Lung (tissue), 11 donors: ENCODE measurements at regions not wholly inside any gene's neighbourhood (a gene's known extent, or its start where the extent isn't known, plus 50 kb on each side); places are given as distances from the start of the nearest gene placed in this dataset.

Experiments
- ATAC-seq: fragments of 200-7000 bp; cut with Tn5 transposase; one replicate; pipeline ENCODE4 v1.9.1; 2020; ENCODE audit warnings: moderate number of reproducible peaks; ENCODE audit not compliant: insufficient read depth, low FRiP score
- DNase-seq, 3 donors: peaks; one replicate each; pipeline ENCODE4 v3.0.0-alpha.2; 2013 to 2017
- H3K27ac ChIP-seq, 2 donors: one replicate each; pipeline ENCODE4 v1.5.1; 2013; ENCODE audit warnings: mild to moderate bottlenecking in 2 of 2, moderate library complexity in 2 of 2, control low read depth in 1 of 2, inconsistent platforms in 1 of 2, low read depth in 1 of 2, low read length in 1 of 2
- H3K27me3 ChIP-seq, 3 donors: one replicate each; pipeline ENCODE4 v1.5.1; 2013; ENCODE audit warnings: low read length in 2 of 3; ENCODE audit not compliant: control insufficient read depth in 3 of 3, insufficient read depth in 3 of 3
- H3K36me3 ChIP-seq, 4 donors: one replicate each; pipeline ENCODE4 v1.5.1; 2013; ENCODE audit warnings: low read length in 4 of 4, mild to moderate bottlenecking in 1 of 4, moderate library complexity in 1 of 4; ENCODE audit not compliant: control insufficient read depth in 4 of 4, insufficient read depth in 4 of 4
- H3K4me1 ChIP-seq, 5 donors: one replicate each; pipeline ENCODE4 v1.5.1; 2013; ENCODE audit warnings: low read length in 5 of 5, mild to moderate bottlenecking in 2 of 5, moderate library complexity in 1 of 5; ENCODE audit not compliant: control insufficient read depth in 5 of 5, insufficient read depth in 5 of 5
- H3K4me3 ChIP-seq: one replicate; pipeline ENCODE4 v1.5.1; 2013; ENCODE audit warnings: mild to moderate bottlenecking, control low read depth, moderate library complexity
- H3K9ac ChIP-seq, 2 donors: one replicate each; pipeline ENCODE4 v1.5.1; 2013; ENCODE audit warnings: low read length in 2 of 2, control low read depth in 1 of 2; ENCODE audit not compliant: insufficient read depth in 1 of 2
- H3K9me3 ChIP-seq, 4 donors: one replicate each; pipeline ENCODE4 v1.5.1; 2013; ENCODE audit warnings: low read length in 3 of 4, mild to moderate bottlenecking in 1 of 4, moderate library complexity in 1 of 4; ENCODE audit not compliant: control insufficient read depth in 4 of 4, insufficient read depth in 3 of 4
- CTCF ChIP-seq: IDR thresholded peaks from 2 replicates; pipeline ENCODE4 v1.5.1; 2012; ENCODE audit warnings: mild to moderate bottlenecking; ENCODE audit errors: control extremely low read depth, extremely low read depth
- WGBS, 2 donors: extraction: QIAGEN DNeasy Blood & Tissue Kit; methylation state at CpG; one replicate each; pipeline ENCODE4 v1.1.7; 2013; 5-methylcytosine and 5-hydroxymethylcytosine counted together
- donor health status: control.
- donor health status: control.
- donor health status: Bipolar disorder and iron deficiency.
- donor health status: healthy.
- donor health status: DM: yes; HTN: yes; CAD: no.

GRCh38 chr6:167647306-167647705 is 179.4 kb upstream of the AFDN start:
- 56 to 67% methylated on average over 4 of the region's 4 CpGs for WGBS, 2 donors
- Histone ChIP-seq H3K27me3 (no peaks in the 10 kb centered on the region), H3K9ac (no peak overlapping the region), H3K4me3 (no peak overlapping the region), H3K4me1 (peaks cover 0 to 6% (median 0%) of the 10 kb centered on the region in 5 donors), H3K36me3 (no peaks in the 10 kb centered on the region), H3K9me3 (peaks cover 0 to 6% (median 2%) of the 10 kb centered on the region in 4 donors), H3K27ac (no peak overlapping the region)
- DNase-seq (no peak), ATAC-seq (no peak)
- TF ChIP-seq CTCF: no peak

- peaks cover 0 to 6% (median 0%) of the 10 kb centered on the region in 5 donors for H3K4me1 ChIP-seq
- no peak overlapping the region for H3K4me3 ChIP-seq
- H3K27ac ChIP-seq: no peak overlapping the region
- ATAC-seq: no peak
- no peaks in the 10 kb centered on the region for H3K36me3 ChIP-seq
- WGBS, 2 donors: 94 to 96% methylated on average over 13 of the region's 13 CpGs
- H3K27me3 ChIP-seq: no peaks in the 10 kb centered on the region
- TF ChIP-seq CTCF: no peak
- no peak for DNase-seq
- no peak overlapping the region for H3K9ac ChIP-seq
- peaks cover 0 to 6% (median 2%) of the 10 kb centered on the region in 4 donors for H3K9me3 ChIP-seq
These were observed 178.8 kb upstream of the AFDN start for GRCh38 chr6:167647737-167648470.

- Histone ChIP-seq H3K27me3 (no peaks in the 10 kb centered on the region), H3K4me1 (peaks cover 0 to 6% (median 0%) of the 10 kb centered on the region in 5 donors), H3K9me3 (peaks cover 0 to 6% (median 2%) of the 10 kb centered on the region in 4 donors), H3K27ac (no peak overlapping the region), H3K9ac (no peak overlapping the region), H3K4me3 (no peak overlapping the region), H3K36me3 (no peaks in the 10 kb centered on the region)
- ATAC-seq (no peak), DNase-seq (no peak)
- no peak for TF ChIP-seq CTCF
- WGBS, 2 donors: 89 to 91% methylated on average over 13 of the region's 13 CpGs
These were observed 178.0 kb upstream of the AFDN start for GRCh38 chr6:167648501-167649278.
